HL-60 (cell line): ENCODE measurements at regions not wholly inside any gene's neighbourhood (a gene's known extent, or its start where the extent isn't known, plus 50 kb on each side); places are given as distances from the start of the nearest gene placed in this dataset.
A peak's percentile ranks its signal among the peaks of the same experiment; 100 is the strongest.

Experiments used
- DNase-seq, 2 experiments: peaks; one replicate each; pipeline ENCODE4 v3.0.0-alpha.2; 2010 to 2020; ENCODE audit warnings: low read depth in 1 of 2, low spot score in 1 of 2
- H3K27ac ChIP-seq: fragments of 250-450 bp; sonication (Bioruptor Pico); replicated peaks from 2 replicates; pipeline ENCODE4 v1.5.1; 2020; ENCODE audit warnings: mild to moderate bottlenecking, moderate library complexity
- H3K27me3 ChIP-seq: fragments of 250-450 bp; sonication (Bioruptor Pico); 2 replicates; pipeline ENCODE4 v1.5.1; 2021; ENCODE audit warnings: mild to moderate bottlenecking, moderate library complexity; ENCODE audit not compliant: insufficient read depth, poor library complexity, severe bottlenecking
- H3K4me3 ChIP-seq: replicated peaks from 2 replicates; pipeline ENCODE4 v1.5.1; 2011; ENCODE audit warnings: mild to moderate bottlenecking, control low read depth, low read length; ENCODE audit not compliant: insufficient read depth
- GABPA ChIP-seq: IDR thresholded peaks from 2 replicates; pipeline ENCODE4 v1.6.1; 2012; ENCODE audit warnings: low read depth
- POLR2AphosphoS5 ChIP-seq: IDR thresholded peaks from 2 replicates; pipeline ENCODE4 v1.6.1; 2012; ENCODE audit warnings: low read depth
- SPI1 ChIP-seq: IDR thresholded peaks from 2 replicates; pipeline ENCODE4 v1.6.1; 2012; ENCODE audit warnings: low read depth, mild to moderate bottlenecking, borderline replicate concordance
- TF ChIP-seq, protein P1 (sequence below): IDR thresholded peaks from one replicate; pipeline ENCODE4 v1.5.1; 2011; ENCODE audit warnings: low read length, control low read depth, inconsistent platforms; ENCODE audit not compliant: insufficient read depth
- TF ChIP-seq, protein P2 (sequence below): IDR thresholded peaks from 2 replicates; pipeline ENCODE4 v1.6.1; 2012; ENCODE audit warnings: low read depth; ENCODE audit not compliant: insufficient replicate concordance

DNA sequence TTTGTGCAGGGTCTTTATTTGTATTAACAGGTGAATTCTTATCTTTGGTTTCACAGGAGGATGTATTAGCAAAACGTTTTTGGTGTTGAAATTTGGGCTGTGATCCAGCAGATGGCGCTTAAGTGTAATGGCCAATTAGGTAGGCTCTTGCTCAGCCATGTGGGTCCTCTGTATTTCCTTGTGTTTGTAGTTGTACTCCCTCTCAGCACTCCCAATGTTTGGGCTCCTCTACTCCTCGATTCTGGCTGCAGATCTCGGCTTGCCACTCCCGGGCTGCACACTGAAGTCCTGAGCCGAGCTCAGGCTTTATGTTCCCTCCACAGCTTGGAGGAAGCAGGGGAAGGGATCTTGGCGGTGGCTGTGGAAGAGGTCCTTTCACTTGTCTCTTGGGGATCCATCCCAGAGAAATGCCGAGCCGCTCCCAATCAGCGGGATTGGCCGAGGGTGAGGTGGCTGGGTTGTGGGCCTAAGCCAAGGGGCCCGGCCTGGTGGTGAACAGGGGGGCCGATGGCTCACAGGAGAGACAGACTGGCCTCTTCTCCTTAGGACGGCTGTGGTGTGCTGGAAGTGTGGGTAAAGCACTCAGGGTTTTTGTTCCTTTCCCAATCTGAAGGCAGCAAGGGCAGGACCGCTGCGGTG, 133.7 kb downstream of the AEBP2 start:
- Histone ChIP-seq H3K4me3 (no peak overlapping the region), H3K27me3 (no peaks in the 10 kb centered on the region), H3K27ac (no peak overlapping the region)
- peak; percentile 17 to 54 for DNase-seq
- TF ChIP-seq, protein P1, sequence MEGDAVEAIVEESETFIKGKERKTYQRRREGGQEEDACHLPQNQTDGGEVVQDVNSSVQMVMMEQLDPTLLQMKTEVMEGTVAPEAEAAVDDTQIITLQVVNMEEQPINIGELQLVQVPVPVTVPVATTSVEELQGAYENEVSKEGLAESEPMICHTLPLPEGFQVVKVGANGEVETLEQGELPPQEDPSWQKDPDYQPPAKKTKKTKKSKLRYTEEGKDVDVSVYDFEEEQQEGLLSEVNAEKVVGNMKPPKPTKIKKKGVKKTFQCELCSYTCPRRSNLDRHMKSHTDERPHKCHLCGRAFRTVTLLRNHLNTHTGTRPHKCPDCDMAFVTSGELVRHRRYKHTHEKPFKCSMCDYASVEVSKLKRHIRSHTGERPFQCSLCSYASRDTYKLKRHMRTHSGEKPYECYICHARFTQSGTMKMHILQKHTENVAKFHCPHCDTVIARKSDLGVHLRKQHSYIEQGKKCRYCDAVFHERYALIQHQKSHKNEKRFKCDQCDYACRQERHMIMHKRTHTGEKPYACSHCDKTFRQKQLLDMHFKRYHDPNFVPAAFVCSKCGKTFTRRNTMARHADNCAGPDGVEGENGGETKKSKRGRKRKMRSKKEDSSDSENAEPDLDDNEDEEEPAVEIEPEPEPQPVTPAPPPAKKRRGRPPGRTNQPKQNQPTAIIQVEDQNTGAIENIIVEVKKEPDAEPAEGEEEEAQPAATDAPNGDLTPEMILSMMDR, result peak; percentile 71
- TF ChIP-seq, protein P2, sequence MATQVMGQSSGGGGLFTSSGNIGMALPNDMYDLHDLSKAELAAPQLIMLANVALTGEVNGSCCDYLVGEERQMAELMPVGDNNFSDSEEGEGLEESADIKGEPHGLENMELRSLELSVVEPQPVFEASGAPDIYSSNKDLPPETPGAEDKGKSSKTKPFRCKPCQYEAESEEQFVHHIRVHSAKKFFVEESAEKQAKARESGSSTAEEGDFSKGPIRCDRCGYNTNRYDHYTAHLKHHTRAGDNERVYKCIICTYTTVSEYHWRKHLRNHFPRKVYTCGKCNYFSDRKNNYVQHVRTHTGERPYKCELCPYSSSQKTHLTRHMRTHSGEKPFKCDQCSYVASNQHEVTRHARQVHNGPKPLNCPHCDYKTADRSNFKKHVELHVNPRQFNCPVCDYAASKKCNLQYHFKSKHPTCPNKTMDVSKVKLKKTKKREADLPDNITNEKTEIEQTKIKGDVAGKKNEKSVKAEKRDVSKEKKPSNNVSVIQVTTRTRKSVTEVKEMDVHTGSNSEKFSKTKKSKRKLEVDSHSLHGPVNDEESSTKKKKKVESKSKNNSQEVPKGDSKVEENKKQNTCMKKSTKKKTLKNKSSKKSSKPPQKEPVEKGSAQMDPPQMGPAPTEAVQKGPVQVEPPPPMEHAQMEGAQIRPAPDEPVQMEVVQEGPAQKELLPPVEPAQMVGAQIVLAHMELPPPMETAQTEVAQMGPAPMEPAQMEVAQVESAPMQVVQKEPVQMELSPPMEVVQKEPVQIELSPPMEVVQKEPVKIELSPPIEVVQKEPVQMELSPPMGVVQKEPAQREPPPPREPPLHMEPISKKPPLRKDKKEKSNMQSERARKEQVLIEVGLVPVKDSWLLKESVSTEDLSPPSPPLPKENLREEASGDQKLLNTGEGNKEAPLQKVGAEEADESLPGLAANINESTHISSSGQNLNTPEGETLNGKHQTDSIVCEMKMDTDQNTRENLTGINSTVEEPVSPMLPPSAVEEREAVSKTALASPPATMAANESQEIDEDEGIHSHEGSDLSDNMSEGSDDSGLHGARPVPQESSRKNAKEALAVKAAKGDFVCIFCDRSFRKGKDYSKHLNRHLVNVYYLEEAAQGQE, result no peak
- TF ChIP-seq POLR2AphosphoS5, result no peak

DNA sequence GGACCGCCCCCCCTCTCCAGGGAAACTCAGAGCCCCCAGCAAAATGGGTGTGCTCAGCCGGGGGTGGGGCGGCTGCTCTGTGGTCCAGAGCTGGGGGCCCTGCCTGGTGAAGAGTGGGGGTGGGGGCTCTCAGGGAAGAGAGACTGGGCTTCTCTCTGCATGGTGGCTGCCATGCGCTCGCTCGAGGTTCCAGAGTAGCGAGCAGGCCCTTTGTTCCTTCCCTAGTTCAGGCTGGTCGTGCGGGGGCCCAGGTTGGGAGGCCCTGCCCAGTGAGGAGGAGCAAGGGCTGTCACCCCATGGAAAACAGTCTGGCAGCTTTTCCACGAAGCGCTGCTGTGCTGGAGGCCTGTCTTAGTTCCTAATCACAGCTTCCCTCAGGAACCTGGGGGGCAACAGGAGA, 134.6 kb downstream of the AEBP2 start:
- TF ChIP-seq, protein P1, result no peak
- TF ChIP-seq, protein P2, result no peak
- TF ChIP-seq SPI1 (no peak), GABPA (no peak), POLR2AphosphoS5 (no peak)
- no peak overlapping the region for H3K27ac ChIP-seq
- no peak for DNase-seq
- no peak overlapping the region for H3K4me3 ChIP-seq
- no peaks in the 10 kb centered on the region for H3K27me3 ChIP-seq

DNA sequence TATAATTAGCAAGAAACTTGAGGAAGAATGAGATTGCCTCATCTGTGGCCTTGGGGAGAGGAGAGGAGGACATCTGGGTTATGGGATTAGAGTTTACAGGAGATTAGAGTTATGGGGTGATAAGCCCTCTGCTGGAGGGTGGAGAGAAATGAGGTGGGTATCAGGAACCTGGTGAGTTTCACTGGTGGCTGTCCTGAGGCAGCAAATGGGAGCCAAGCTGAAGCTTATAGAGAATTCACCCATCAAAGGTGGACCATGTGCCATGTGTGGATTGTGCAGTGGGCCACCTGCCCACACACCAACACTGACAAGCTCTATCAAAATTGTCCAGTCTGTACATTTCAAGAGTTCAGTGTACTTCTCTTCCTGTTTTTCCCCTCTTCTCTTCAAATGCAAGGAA, 135.3 kb downstream of the AEBP2 start:
- DNase-seq, result peak in 1 of 2 experiments; percentile 1
- Histone ChIP-seq H3K27me3 (no peaks in the 10 kb centered on the region), H3K4me3 (no peak overlapping the region), H3K27ac (no peak overlapping the region)
- TF ChIP-seq, protein P1, result no peak
